HG03135 (cell line): ENCODE measurements at regions not wholly inside any gene's neighbourhood (a gene's known extent, or its start where the extent isn't known, plus 50 kb on each side); places are given as distances from the start of the nearest gene placed in this dataset.
A peak's percentile ranks its signal among the peaks of the same experiment; 100 is the strongest.
"Not testable (repeated sequence)": the region's sequence is repeated elsewhere in the genome, so short reads cannot be mapped to it uniquely, and the experiment has no call there.

Experiments
- ATAC-seq: cut with Tn5 transposase; IDR thresholded peaks from one replicate; pipeline ENCODE4 v1.9.1; 2021; ENCODE audit warnings: mild to moderate bottlenecking, moderate library complexity; ENCODE audit not compliant: unreplicated experiment

DNA sequence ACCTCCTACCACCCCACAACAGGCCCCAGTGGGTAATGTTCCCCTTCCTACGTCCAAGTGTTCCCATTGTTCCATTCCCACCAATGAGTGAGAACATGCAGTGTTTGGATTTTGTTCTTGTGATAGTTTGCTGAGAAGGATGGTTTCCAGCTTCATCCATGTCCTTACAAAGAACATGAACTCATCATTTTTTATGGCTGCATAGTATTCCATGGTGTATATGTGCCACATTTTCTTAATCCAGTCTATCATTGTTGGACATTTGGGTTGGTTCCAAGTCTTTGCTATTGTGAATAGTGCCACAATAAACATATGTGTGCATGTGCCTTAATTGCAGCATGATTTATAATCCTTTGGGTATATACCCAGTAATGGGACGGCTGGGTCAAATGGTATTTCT lies 81.6 kb downstream of the P2RY10 start:
- not testable (repeated sequence) for ATAC-seq

DNA sequence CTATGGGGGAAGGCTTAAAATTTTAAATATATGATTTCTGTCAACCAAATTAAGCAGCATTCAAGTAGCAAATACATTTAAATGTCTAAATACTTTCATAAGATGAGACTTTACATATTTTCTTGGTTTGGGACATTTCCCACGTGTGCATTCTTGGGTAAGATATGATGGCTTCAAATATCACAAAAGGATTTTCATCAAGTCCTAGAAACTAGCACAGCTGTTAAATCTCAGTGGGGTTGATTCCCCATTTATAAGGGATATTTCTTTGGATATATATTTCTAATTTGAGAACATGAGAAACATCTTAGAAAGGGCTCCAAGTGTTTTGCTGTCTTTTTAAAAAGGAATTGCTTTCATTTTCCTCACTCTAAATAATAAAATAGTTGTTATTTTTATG lies 90.2 kb downstream of the P2RY10 start:
- ATAC-seq, result no peak

DNA sequence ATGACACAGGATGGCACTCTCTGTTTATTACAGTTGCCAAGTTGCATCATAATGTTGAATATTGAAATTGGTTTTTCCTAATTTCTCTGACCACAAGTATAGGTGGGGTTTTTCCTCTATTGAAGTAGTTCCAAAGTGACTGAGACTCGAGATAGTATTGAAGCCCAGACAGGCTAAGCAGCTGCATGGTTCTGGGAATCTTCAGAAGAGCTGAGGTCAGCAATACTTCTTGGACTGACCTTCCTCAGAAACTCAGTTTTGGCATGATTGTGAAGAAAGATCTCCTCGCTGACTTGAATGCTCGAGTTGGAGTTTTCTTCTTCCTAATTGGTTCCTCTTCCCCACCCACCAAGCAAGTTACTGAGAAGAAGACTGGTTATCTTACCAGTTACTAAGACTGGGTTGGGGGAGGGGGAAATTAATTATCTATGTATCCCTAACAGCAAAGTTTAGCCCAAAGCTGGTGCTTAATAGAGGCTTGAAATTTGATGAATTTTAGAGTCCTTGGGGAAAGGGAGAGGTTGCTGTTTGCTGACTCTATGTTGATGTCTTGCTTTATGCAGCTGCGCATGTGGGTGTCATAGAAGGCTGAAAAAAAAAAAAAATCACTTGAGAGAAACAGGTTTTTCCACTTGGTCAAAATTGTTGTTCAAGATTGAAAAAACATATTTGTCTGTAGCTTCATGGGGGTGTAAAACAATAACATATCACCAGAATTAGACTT lies 91.1 kb downstream of the P2RY10 start:
- no peak for ATAC-seq

DNA sequence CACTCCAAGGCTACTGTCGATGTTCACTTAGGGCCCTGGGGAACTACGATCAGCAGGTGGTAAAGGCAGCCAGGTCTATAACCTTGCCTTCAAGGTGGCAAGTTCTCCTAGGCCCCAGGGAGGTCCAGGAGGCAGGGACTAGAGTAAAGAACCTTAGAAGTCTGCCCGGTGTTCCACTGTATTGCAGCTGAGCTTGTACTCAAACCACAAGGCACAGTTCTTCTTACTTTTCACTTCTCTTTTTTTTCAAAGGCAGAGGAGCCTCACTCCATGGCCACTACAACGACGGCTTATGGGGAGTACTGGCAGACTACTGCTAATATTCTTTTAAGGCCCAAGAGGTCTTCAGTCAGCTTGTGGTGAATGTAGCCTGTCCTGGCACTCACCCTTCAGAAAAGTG lies 78.8 kb upstream of the GPR174 start:
- ATAC-seq, result peak; percentile 95

DNA sequence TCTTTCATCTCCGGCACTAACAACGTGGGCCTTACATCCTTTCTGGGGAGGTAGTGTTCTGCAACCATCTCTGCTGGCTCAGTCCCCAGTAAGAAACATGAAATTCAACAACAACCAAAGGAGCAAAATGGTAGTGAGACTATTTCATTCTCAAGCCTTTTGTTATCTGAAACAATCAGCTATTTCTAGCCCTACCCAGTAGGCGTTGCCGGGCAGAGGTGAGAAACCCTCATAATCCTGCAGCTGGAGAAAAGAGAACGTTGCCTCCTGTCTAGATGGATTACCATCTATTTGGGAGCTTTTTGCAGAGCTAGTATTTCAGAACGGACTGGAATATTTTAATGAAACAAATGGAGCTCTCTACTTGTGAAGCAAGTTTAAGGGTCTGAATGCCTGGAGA lies 66.4 kb upstream of the GPR174 start:
- no peak for ATAC-seq

DNA sequence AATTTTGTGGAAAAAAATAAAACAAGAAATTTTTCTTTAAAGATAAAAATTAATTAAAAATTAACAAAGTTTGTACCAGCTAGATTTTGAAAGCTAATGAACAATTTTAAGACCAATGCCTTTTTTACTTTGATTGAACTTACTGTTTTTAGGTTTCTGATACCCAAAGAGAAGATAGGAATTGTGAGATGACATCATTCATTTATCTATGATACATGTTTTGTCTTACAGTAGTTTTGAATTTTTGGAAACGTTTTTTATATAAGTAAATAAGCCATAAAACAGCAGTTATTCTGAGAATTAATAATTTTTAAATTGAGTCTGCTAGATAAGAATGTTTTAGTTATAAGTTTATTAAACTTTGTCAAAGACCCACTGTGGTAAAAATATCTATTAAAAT lies 65.0 kb upstream of the GPR174 start:
- ATAC-seq, result no peak

DNA sequence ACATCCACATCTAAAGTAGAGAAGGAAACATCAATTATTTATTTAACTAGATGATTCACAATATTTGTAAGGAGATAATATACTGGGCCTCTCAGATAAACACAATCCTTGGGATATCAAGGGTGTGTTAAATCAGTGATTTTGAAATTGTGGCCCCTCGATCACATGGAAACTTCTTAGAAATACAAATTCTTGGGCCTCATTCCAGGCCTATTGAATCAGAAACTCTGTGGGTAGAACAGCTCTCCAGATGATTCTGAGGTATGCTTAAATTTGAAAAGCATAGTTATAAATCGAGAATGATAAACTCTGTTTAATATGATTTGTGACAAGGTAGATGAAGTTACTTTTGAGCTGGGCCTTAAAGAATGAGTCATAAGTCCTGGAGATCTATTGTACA lies 64.3 kb upstream of the GPR174 start:
- no peak for ATAC-seq

DNA sequence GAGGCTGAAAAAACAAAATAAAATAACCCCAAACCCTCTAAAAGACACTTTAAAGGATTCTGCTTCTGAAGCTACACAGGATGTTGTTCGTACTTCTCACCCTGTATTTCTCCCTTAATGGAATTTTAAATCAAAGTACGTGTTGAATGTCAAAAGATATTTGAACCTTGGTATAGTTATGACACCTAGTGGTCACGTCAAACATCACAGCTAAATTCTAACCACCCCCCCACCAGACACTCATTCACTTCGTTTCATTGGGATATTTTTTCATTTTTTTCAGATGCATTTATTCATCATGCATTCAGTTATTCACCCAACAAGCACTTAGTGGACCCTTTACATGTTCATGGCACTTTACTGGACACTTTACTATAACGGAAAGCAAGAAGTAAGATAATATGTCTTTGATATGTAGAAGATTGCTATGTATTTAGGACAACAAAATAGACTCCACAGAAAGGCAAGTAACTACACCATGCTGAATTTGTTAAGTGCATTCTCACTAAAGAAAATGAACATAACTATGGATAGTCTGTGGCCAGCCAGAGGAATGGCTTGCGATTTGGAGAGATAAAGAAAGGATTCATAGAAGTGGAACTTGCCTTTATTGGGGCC lies 62.5 kb upstream of the GPR174 start:
- no peak for ATAC-seq

DNA sequence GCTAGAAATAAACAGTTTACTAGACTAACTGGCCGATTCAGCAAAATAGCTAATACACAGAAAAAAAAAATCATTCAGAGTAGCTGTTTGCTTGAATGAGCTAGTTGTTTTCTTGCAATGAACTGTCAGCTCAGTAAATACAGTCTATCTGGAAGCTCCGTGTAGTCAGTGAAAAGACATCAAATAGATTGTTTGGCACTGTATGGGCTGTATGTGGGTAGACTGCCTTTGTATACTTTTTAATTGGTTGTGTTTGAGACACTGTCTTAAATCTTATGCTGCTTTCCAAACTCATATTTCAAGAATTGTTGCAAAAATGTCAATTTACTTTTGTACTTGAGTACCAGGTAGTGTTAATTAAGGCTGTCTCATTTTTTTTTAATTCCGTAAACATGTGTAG lies 61.6 kb upstream of the GPR174 start:
- no peak for ATAC-seq

DNA sequence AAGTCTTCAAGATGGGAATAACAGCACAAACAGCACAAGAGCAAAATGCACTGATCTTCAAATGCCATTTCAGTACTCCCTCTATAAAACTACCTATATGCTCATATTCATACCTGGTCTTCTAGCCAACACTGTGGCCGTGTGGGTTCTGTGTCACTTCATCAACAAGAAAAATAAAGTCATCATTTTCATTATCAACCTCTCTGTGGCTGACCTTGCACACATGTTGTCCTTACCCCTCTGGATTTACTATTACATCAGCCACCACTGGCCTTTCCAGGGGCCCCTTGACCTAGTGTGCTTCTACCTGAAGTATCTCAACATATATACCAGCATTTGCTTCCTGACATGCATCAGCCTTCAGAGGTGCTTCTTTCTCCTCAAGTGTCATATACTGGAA lies 59.6 kb upstream of the GPR174 start:
- ATAC-seq, result no peak

DNA sequence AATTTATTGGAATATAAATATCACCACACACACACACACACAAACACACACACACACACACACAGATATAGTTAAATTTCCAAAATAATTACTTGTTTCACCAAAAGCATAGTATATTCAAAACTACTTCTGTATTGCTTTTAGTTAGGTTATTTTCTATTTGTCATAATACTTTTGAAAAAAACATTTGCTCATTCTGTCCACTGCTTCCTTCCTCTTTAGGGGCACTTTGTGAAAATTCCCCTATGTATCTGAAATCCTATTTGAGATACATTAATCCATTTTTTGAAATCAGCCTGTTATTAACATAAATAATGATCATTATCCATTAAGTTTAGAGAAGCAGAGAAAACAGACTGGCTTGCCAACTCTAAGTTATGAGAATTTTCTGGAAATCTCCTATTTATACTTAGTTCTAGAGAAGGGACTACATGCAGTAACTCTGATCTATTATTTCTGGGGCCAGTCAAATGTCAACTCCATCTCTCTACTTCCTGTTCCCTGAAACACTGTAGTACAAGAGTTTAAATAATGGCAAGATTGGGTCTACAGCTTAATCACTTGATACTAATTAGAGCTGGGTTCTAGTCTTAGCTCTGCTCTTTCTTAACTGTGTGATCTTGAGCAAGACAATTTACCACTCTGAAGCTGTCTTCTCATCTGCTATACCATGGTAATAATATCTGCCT lies 54.4 kb upstream of the GPR174 start:
- ATAC-seq, result no peak

DNA sequence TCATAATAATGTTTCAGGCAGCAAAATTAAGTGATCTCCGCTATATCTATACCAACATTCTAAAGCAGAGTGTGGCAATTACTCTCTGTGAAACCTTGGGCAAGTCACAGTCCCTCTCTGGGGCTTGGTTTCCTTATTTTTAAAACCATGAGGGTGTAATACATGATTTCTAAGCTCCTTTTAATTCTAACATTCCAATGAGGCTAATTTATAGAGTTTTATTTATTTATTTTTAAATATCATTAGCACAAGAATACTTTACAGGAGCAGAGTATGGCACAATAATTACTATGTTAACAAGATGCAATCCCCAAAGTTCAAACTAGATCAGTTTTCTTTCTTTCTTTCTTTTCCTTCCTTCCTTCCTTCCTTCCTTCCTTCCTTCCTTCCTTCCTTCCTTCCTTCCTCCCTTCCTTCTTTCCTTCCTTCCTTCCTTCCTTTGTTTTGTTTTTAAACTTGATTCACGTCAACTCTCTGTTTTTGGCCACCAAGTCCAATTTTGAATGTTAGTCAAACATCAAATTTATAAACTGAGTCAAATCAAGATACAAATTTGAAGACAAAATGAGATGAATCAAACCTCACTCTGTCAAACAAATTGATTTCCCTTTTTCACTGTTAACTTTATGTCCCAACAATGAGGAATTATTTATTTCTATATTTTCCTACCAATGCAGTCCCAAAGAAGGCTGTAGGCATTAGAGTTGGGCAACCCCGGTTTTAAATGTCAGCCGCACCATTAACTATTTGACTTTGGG lies 50.2 kb upstream of the GPR174 start:
- no peak for ATAC-seq
